ENCODE measurements at regions not wholly inside any gene's neighbourhood (a gene's known extent, or its start where the extent isn't known, plus 50 kb on each side); places are given as distances from the start of the nearest gene placed in this dataset.
A peak's percentile ranks its signal among the peaks of the same experiment; 100 is the strongest.
"Not testable (repeated sequence)": the region's sequence is repeated elsewhere in the genome, so short reads cannot be mapped to it uniquely, and the experiment has no call there.

- no peak for DNase-seq (ENCODE audit: low read depth in 2 of 2)
These were observed 55.2 kb downstream of the RPL22L1 start for GRCh38 chr3:170814822-170815221.

GRCh38 chr3:170813266-170813665 is 56.7 kb downstream of the RPL22L1 start:
- DNase-seq (ENCODE audit: low read depth in 2 of 2), result no peak

GRCh38 chr3:170811928-170812591 is 57.9 kb downstream of the RPL22L1 start:
- DNase-seq (ENCODE audit: low read depth in 2 of 2), result peak; percentile 60 to 66

DNA sequence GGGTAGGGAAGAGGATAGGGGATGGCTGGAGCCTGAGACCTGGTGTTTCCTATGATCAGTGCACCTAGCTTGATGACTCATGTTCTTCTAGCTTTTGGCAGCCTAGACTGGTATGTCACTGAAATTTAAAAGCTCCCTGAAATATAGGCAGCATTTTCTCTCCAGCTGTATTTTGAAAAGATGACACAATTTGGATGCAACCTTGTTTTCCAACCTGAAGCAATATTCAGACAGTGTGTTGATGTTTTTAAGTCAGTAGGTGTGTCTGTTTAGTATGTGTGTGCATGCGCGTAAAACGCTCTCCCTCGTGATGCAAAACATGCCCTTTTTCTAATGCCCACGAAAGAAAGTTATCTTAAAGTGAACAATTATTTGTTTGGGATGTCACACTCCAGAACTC is 58.5 kb downstream of the RPL22L1 start:
- DNase-seq (ENCODE audit: low read depth in 2 of 2), result no peak

- no peak for DNase-seq (ENCODE audit: low read depth in 2 of 2)
These were observed 60.0 kb downstream of the RPL22L1 start for GRCh38 chr3:170809975-170810357.

- peak; percentile 69 to 73 for DNase-seq (ENCODE audit: low read depth in 2 of 2)
These were observed 60.7 kb downstream of the RPL22L1 start for GRCh38 chr3:170809007-170809974.

GRCh38 chr3:170808041-170808440 is 62.0 kb downstream of the RPL22L1 start:
- DNase-seq (ENCODE audit: low read depth in 2 of 2), result no peak

- no peak for DNase-seq (ENCODE audit: low read depth in 2 of 2)
These were observed 63.3 kb downstream of the RPL22L1 start for GRCh38 chr3:170806676-170807075.

GRCh38 chr3:170806141-170806540 is 63.9 kb downstream of the RPL22L1 start:
- DNase-seq (ENCODE audit: low read depth in 2 of 2), result no peak

DNA sequence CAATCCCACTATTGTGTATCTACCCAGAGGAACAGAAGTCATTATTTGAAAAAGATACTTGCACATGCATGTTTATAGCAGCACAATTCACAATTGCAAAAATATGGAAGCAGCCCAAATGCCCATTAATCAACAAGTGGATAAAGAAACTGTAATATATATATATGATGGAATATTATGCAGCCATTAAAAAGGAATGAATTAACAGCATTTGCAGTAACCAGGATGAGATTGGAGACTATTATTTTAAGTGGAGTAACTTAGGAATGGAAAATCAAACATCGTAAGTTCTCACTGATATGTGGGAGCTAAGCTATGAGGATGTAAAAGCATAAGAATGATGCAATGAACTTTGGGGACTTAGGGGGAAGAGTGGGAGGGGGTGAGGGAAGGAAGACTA is 64.7 kb downstream of the RPL22L1 start:
- DNase-seq (ENCODE audit: low read depth in 2 of 2), result not testable (repeated sequence)

GRCh38 chr3:170804634-170805033 is 65.4 kb downstream of the RPL22L1 start:
- not testable (repeated sequence) for DNase-seq (ENCODE audit: low read depth in 2 of 2)

DNA sequence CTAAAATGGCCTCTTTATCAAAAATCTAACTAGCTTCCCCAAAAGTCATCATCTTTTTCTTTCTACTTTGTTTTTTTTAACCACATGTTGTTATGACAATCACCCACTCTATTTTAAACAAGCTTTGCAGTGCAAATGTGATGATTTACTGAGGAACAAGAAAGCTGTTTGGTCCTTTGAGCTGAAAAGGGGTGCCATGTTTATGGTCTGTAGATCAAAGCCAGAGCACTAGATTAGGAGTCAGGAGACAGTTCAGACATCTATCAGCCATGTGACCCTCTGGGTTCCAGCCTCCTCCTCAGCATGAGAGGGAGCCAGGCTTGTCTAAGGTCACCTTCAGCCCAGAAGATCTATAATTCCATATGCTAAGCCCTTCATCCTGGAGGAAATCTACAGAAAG is 65.9 kb downstream of the RPL22L1 start:
- DNase-seq (ENCODE audit: low read depth in 2 of 2), result no peak

- peak; percentile 100 for DNase-seq (ENCODE audit: low read depth in 2 of 2)
These were observed 67.5 kb downstream of the RPL22L1 start for GRCh38 chr3:170802164-170803151.

- no peak for DNase-seq (ENCODE audit: low read depth in 2 of 2)
These were observed 68.4 kb downstream of the RPL22L1 start for GRCh38 chr3:170801597-170801996.

DNA sequence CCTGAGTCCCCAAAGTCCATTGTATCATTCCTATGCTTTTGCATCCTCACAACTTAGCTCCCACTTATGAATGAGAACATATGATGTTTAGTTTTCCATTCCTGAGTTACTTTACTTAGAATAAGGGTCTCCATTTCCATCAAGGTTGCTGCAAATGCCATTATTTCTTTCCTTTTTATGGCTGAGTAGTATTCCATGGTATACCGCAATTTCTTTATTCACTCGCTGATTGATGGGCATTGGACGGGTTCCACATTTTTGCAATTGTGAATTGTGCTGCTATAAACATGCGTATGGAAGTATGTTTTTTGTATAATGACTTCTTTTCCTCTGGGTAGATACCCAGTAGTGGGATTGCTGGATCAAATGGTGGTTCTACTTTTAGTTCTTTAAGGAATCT is 69.7 kb downstream of the RPL22L1 start:
- not testable (repeated sequence) for DNase-seq (ENCODE audit: low read depth in 2 of 2)

- no peak for DNase-seq (ENCODE audit: low read depth in 2 of 2)
These were observed 71.0 kb downstream of the RPL22L1 start for GRCh38 chr3:170799009-170799408.

DNA sequence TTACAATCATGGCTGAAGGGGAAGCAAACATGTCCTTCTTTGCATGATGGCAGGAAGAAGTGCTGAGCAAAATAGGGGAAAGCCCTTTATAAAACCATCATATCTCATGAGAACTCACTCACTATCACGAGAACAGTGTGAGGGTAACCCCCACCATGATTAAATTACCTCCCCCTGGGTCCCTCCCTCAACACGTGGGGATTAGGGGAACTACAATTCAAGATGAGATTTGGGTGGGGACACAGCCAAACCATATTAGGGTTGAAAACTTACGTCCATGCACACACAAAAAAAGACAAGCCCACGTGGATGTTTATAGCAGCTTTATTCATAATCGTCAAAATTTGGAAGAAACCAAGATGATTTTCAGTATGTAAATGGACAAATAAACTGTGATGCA is 72.3 kb downstream of the RPL22L1 start:
- DNase-seq (ENCODE audit: low read depth in 2 of 2), result no peak

DNA sequence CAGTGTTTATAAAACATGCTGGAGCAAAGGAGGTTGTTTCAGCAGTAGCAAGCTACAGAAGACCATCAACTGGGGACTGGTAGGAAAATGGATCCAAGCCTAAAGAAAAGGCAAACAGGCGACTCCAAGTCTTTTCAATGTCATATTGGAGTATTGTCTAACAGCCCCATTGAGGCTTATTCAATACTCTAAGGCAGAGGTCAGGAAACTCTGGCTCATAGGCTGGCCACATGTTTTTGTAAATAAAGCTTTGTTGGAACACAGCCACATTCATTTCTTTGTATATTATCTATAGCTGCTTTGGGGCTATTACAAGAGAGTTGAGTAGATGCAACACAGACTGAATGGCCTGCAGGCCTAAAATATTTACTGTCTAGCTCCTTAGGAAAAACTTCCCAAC is 77.5 kb downstream of the RPL22L1 start:
- DNase-seq (ENCODE audit: low read depth in 2 of 2), result no peak

DNA sequence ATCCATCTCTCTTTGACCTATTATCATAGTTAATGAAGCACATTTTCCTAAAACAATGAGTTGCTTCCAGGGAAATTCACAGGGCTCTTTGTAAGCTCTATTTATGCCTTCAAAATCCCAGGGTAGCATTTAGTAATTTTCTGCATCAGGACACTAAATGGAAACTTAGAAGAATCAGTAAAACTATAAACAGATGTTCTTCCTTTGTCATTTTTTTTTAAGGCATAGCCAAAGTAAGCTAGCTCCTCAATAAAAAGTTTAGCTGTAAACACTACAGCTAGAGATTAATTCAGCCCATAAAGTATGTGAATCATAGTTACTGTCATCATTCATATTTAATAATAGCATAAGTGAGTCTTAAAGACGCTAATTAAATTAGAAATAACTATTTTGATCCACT is 79.3 kb downstream of the RPL22L1 start:
- no peak for DNase-seq (ENCODE audit: low read depth in 2 of 2)

- no peak for DNase-seq (ENCODE audit: low read depth in 2 of 2)
These were observed 82.5 kb downstream of the RPL22L1 start for GRCh38 chr3:170787464-170787863.

- no peak for DNase-seq (ENCODE audit: low read depth in 2 of 2)
These were observed 84.5 kb downstream of the RPL22L1 start for GRCh38 chr3:170785454-170785853.

DNA sequence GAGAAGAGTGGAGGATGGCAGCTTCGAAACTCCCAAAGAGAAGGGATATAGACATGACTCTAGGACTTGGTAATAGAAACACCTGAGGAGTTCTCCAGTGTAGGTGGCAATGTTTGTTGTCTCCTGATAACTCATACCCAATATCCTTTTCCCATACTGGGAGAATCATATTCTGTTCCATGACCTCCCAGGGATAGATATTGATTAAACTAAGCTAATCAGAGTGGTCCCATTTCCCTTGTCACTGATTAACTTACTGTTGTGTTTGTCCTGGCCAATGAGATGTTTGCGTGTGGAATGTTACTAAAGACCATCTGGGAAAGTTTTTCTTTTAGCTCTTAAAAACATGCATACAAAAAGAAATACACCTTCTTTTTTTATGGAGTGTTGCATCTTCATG is 85.6 kb downstream of the RPL22L1 start:
- DNase-seq (ENCODE audit: low read depth in 2 of 2), result no peak

All from fibroblast of skin of left biceps (primary cell).